ENCODE measurements at regions not wholly inside any gene's neighbourhood (a gene's known extent, or its start where the extent isn't known, plus 50 kb on each side); places are given as distances from the start of the nearest gene placed in this dataset.

DNA sequence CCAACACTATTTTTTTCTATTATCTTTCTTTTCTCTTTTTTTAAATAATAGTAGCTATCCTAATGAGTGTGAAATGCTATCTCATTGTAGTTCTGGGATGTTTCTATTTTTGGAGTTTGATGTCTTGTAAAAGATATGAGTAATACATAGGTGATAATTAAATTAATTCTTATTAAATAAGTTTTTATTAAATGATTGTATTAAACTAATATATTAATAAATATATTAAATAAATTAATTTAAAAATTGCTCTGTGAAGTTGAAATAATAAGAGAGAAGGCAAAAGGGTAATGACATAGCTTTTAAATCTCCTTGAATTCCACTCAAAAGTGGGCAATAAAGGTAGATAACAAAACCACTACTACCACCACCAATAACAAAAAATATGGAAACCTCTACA, 230.2 kb upstream of the SSTR1 start:
- no peak overlapping the region for H3K4me3 ChIP-seq (ENCODE audit: low read depth, low read length)
- TF ChIP-seq, protein P1, sequence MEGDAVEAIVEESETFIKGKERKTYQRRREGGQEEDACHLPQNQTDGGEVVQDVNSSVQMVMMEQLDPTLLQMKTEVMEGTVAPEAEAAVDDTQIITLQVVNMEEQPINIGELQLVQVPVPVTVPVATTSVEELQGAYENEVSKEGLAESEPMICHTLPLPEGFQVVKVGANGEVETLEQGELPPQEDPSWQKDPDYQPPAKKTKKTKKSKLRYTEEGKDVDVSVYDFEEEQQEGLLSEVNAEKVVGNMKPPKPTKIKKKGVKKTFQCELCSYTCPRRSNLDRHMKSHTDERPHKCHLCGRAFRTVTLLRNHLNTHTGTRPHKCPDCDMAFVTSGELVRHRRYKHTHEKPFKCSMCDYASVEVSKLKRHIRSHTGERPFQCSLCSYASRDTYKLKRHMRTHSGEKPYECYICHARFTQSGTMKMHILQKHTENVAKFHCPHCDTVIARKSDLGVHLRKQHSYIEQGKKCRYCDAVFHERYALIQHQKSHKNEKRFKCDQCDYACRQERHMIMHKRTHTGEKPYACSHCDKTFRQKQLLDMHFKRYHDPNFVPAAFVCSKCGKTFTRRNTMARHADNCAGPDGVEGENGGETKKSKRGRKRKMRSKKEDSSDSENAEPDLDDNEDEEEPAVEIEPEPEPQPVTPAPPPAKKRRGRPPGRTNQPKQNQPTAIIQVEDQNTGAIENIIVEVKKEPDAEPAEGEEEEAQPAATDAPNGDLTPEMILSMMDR (IDR thresholded peaks at IDR 0.05; ENCODE audit: low read depth, low read length) = no peak
- no peak for DNase-seq (ENCODE audit: low read depth, low spot score)
- in situ Hi-C loops (cut with HindIII; ENCODE audit: low sequenced_read_pairs) = no loop called here

GRCh38 chr14:37985826-37986470, 221.8 kb upstream of the SSTR1 start:
- in situ Hi-C loops (cut with HindIII; ENCODE audit: low sequenced_read_pairs) = no loop called here
- H3K4me3 ChIP-seq (ENCODE audit: low read depth, low read length) = no peak overlapping the region
- TF ChIP-seq, protein P1 (IDR thresholded peaks at IDR 0.05; ENCODE audit: low read depth, low read length) = peak; percentile 73
- DNase-seq (ENCODE audit: low read depth, low spot score) = peak; percentile 39

DNA sequence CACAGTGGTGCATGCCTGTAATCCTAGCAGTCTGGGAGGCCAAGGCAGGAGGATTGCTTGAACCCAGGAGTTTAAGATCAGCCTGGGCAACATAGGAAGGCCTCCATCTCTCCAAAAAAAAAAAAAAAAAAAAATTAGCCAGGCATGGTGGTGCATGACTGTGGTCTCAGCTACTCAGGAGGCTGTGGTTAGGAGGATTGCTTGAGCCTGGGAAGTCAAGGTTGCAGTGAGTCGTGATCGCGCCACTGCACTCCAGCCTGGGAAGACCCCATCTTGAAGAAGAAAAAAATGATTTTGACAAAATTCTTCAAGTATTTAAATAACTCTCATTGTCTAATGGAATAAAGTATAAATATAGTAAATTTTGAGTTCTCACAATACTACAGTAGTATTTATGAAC, 219.2 kb upstream of the SSTR1 start:
- DNase-seq (ENCODE audit: low read depth, low spot score) = peak; percentile 2
- in situ Hi-C loops (cut with HindIII; ENCODE audit: low sequenced_read_pairs) = no loop called here
- TF ChIP-seq, protein P1 (IDR thresholded peaks at IDR 0.05; ENCODE audit: low read depth, low read length) = no peak
- no peak overlapping the region for H3K4me3 ChIP-seq (ENCODE audit: low read depth, low read length)

GRCh38 chr14:37991027-37991426, 216.7 kb upstream of the SSTR1 start:
- TF ChIP-seq, protein P1 (IDR thresholded peaks at IDR 0.05; ENCODE audit: low read depth, low read length) = no peak
- in situ Hi-C loops (cut with HindIII; ENCODE audit: low sequenced_read_pairs) = no loop called here
- no peak overlapping the region for H3K4me3 ChIP-seq (ENCODE audit: low read depth, low read length)

GRCh38 chr14:37992499-37992898, 215.2 kb upstream of the SSTR1 start:
- TF ChIP-seq, protein P1 (IDR thresholded peaks at IDR 0.05; ENCODE audit: low read depth, low read length) = no peak
- no peak for DNase-seq (ENCODE audit: low read depth, low spot score)
- no peak overlapping the region for H3K4me3 ChIP-seq (ENCODE audit: low read depth, low read length)
- in situ Hi-C loops (cut with HindIII; ENCODE audit: low sequenced_read_pairs) = no loop called here

More at GRCh38 chr14:37991027-37991426, 216.7 kb upstream of the SSTR1 start:
- DNase-seq (ENCODE audit: low read depth, low spot score) = no peak

GRCh38 chr14:37994846-37995372, 212.8 kb upstream of the SSTR1 start:
- TF ChIP-seq, protein P1 (IDR thresholded peaks at IDR 0.05; ENCODE audit: low read depth, low read length) = no peak
- in situ Hi-C loops (cut with HindIII; ENCODE audit: low sequenced_read_pairs) = no loop called here
- DNase-seq (ENCODE audit: low read depth, low spot score) = no peak
- no peak overlapping the region for H3K4me3 ChIP-seq (ENCODE audit: low read depth, low read length)

All from astrocyte of the spinal cord (primary cell).